B cell (primary cell): ENCODE measurements at regions not wholly inside any gene's neighbourhood (a gene's known extent, or its start where the extent isn't known, plus 50 kb on each side); places are given as distances from the start of the nearest gene placed in this dataset.

ENCODE experiments used
- ATAC-seq: fragments of 200-7000 bp; cut with Tn5 transposase; one replicate; pipeline ENCODE4 v1.10.0; 2021; ENCODE audit warnings: low read depth, mild to moderate bottlenecking, moderate number of reproducible peaks, moderate library complexity
- CTCF ChIA-PET: fragments of 350-600 bp; sonication (Branson Sonifier 250); formaldehyde crosslinking; loops from one replicate; lab custom pipeline; 2021; ENCODE audit warnings: antibody characterized with exemption, inconsistent platforms; lab: Charles Lee
- POLR2A ChIA-PET: fragments of 350-600 bp; sonication (Branson Sonifier 250); formaldehyde crosslinking; loops from one replicate; lab custom pipeline; 2021; ENCODE audit warnings: antibody characterized with exemption; lab: Charles Lee
- DNase-seq: peaks from one replicate; pipeline ENCODE4 v3.0.0; 2013
- H2AFZ ChIP-seq: 2 replicates; pipeline ENCODE4 v1.6.1; 2012; ENCODE audit warnings: mild to moderate bottlenecking, low read depth, low read length; ENCODE audit not compliant: insufficient read depth, poor library complexity, severe bottlenecking
- H3K27ac ChIP-seq, 2 donors: 1 replicate in 1 of 2; 2 replicates in 1 of 2; pipeline ENCODE4 v1.5.1; 2012 to 2013; ENCODE audit warnings: low read length in 2 of 2, mild to moderate bottlenecking in 2 of 2, moderate library complexity in 1 of 2
- H3K27me3 ChIP-seq, 4 experiments: fragments of 200-600 bp in 1 of 4; sonication (generic) in 1 of 4; replicated peaks in 1 of 4; 1 replicate in 2 of 4; 2 replicates in 2 of 4; pipeline versions ENCODE4 v1.6.1 to v1.7.0; 2013 to 2016; ENCODE audit warnings: low read length in 3 of 4, mild to moderate bottlenecking in 2 of 4, mixed read lengths in 1 of 4, moderate library complexity in 1 of 4; ENCODE audit not compliant: insufficient read depth in 4 of 4, control insufficient read depth in 3 of 4; ENCODE audit errors: control extremely low read depth in 1 of 4
- H3K36me3 ChIP-seq, 2 experiments: replicated peaks in 1 of 2; 1 replicate in 1 of 2; 2 replicates in 1 of 2; pipeline versions ENCODE4 v1.6.1 to v1.7.1; 2013; ENCODE audit warnings: low read length in 1 of 2; ENCODE audit not compliant: insufficient read depth in 2 of 2, control insufficient read depth in 1 of 2; ENCODE audit errors: control extremely low read depth in 1 of 2, extremely low read depth in 1 of 2
- H3K4me1 ChIP-seq, 2 donors: fragments of 200-600 bp in 1 of 2; sonication (generic) in 1 of 2; 1 replicate in 1 of 2; 2 replicates in 1 of 2; pipeline versions ENCODE4 v1.5.1 to v1.6.1; 2013 to 2017; ENCODE audit warnings: low read length in 2 of 2; ENCODE audit not compliant: control insufficient read depth in 2 of 2, insufficient read depth in 2 of 2
- H3K4me2 ChIP-seq: replicated peaks from 2 replicates; pipeline ENCODE3; 2012; ENCODE audit warnings: mild to moderate bottlenecking, low read depth, low read length; ENCODE audit not compliant: poor library complexity, severe bottlenecking
- H3K4me3 ChIP-seq, 5 experiments: fragments of 200-600 bp in 1 of 5; sonication (generic) in 1 of 5; 1 replicate in 3 of 5; 2 replicates in 2 of 5; pipeline versions ENCODE4 v1.5.1 to v1.7.0; 2011 to 2016; ENCODE audit warnings: low read length in 4 of 5, mild to moderate bottlenecking in 4 of 5, low read depth in 2 of 5, control low read depth in 1 of 5, moderate library complexity in 1 of 5; ENCODE audit not compliant: insufficient read depth in 1 of 5; ENCODE audit errors: control extremely low read depth in 1 of 5, extremely low read depth in 1 of 5
- H3K79me2 ChIP-seq: fragments of 200-600 bp; sonication (generic); one replicate; pipeline ENCODE4 v1.6.0; 2016; ENCODE audit warnings: low read length; ENCODE audit not compliant: control insufficient read depth, insufficient read depth
- H3K9ac ChIP-seq: fragments of 200-600 bp; sonication (generic); 2 replicates; pipeline ENCODE4 v1.6.1; 2017; ENCODE audit warnings: mild to moderate bottlenecking, low read length, moderate library complexity
- H3K9me3 ChIP-seq, 3 donors: one replicate each; pipeline versions ENCODE4 v1.6.1 to v1.7.1; 2013; ENCODE audit warnings: low read length in 2 of 3; ENCODE audit not compliant: control insufficient read depth in 2 of 3, insufficient read depth in 1 of 3; ENCODE audit errors: control extremely low read depth in 1 of 3
- H4K20me1 ChIP-seq: 2 replicates; pipeline ENCODE4 v1.6.0; 2012; ENCODE audit warnings: mild to moderate bottlenecking, low read length; ENCODE audit not compliant: insufficient read depth, control insufficient read depth, poor library complexity, severe bottlenecking
- H3K27ac Mint-ChIP-seq: one replicate; pipeline ENCODE4 v1.8.0; 2021; ENCODE audit warnings: mixed read lengths
- H3K27me3 Mint-ChIP-seq: one replicate; pipeline ENCODE4 v1.8.0; 2021; ENCODE audit warnings: mixed read lengths
- H3K4me1 Mint-ChIP-seq: one replicate; pipeline ENCODE4 v1.8.0; 2021; ENCODE audit warnings: mixed read lengths
- H3K4me3 Mint-ChIP-seq: one replicate; pipeline ENCODE4 v1.8.0; 2021; ENCODE audit warnings: mixed read lengths
- H3K9me3 Mint-ChIP-seq: one replicate; pipeline ENCODE4 v1.8.0; 2022; ENCODE audit warnings: mixed read lengths; ENCODE audit not compliant: insufficient read depth
- CTCF ChIP-seq: fragments of 200-600 bp; IDR thresholded peaks from one replicate; pipeline ENCODE4 v1.8.0; 2022; ENCODE audit warnings: antibody characterized with exemption, mild to moderate bottlenecking
- EZH2 ChIP-seq: IDR thresholded peaks from 2 replicates; pipeline ENCODE4 v1.6.1; 2012; ENCODE audit warnings: borderline replicate concordance, low read depth, mild to moderate bottlenecking, moderate library complexity, low read length; ENCODE audit not compliant: insufficient read depth, poor library complexity, severe bottlenecking
- WGBS: methylation state at CpG from one replicate; pipeline ENCODE4 v1.1.5; 2013; ENCODE audit warnings: missing lambda C conversion rate; ENCODE audit not compliant: insufficient coverage; 5-methylcytosine and 5-hydroxymethylcytosine counted together
- intact Hi-C: fragments of 100-400 bp; cut with micrococcal nuclease; formaldehyde crosslinking; loops from one replicate; pipeline ENCODE4 v1.10.0; 2022

- DNase-seq: no peak
- no peak for ATAC-seq
- H3K79me2 ChIP-seq: no peaks in the 10 kb centered on the region
- no peak overlapping the region for H2AFZ ChIP-seq
- CTCF ChIA-PET: no interaction called here
- POLR2A ChIA-PET: no interaction called here
- no peak overlapping the region for H3K4me3 Mint-ChIP-seq
- H3K4me2 ChIP-seq: no peak overlapping the region
- no peaks in the 10 kb centered on the region for H3K4me1 Mint-ChIP-seq
- TF ChIP-seq EZH2: no peak
- TF ChIP-seq CTCF: no peak
- H3K4me3 ChIP-seq: no peak overlapping the region
- H3K9me3 ChIP-seq: no peaks in the 10 kb centered on the region
- H4K20me1 ChIP-seq: no peaks in the 10 kb centered on the region
- intact Hi-C loops: no loop called here
- H3K27me3 ChIP-seq: peaks cover 0 to 16% (median 4%) of the 10 kb centered on the region in 4 experiments
- H3K9ac ChIP-seq: no peak overlapping the region
- no peak overlapping the region for H3K27ac Mint-ChIP-seq
- H3K36me3 ChIP-seq: no peaks in the 10 kb centered on the region
- no peak overlapping the region for H3K27ac ChIP-seq
- WGBS: no CpG with 5 or more reads among the region's 6 CpGs
- H3K4me1 ChIP-seq: no peaks in the 10 kb centered on the region
- peaks cover 48% of the 10 kb centered on the region for H3K27me3 Mint-ChIP-seq
- H3K9me3 Mint-ChIP-seq: peaks cover 6% of the 10 kb centered on the region
These were observed 138.5 kb downstream of the DHX35 start for GRCh38 chr20:39100691-39101090.

GRCh38 chr20:39097889-39098288 lies 135.7 kb downstream of the DHX35 start:
- ATAC-seq: no peak
- H3K27me3 Mint-ChIP-seq: peaks cover 38% of the 10 kb centered on the region
- Histone ChIP-seq H3K9ac (no peak overlapping the region), H3K4me1 (no peaks in the 10 kb centered on the region), H3K27ac (no peak overlapping the region), H4K20me1 (no peaks in the 10 kb centered on the region), H3K4me2 (no peak overlapping the region), H3K79me2 (no peaks in the 10 kb centered on the region), H2AFZ (no peak overlapping the region), H3K9me3 (no peaks in the 10 kb centered on the region), H3K36me3 (no peaks in the 10 kb centered on the region), H3K4me3 (no peak overlapping the region), H3K27me3 (peaks cover 0 to 16% (median 5%) of the 10 kb centered on the region in 4 experiments)
- TF ChIP-seq CTCF (no peak), EZH2 (no peak)
- CTCF ChIA-PET: no interaction called here
- intact Hi-C loops: no loop called here
- WGBS: 40% methylated on average over 2 of the region's 3 CpGs
- DNase-seq: no peak
- no peak overlapping the region for H3K4me3 Mint-ChIP-seq
- no peak overlapping the region for H3K27ac Mint-ChIP-seq
- POLR2A ChIA-PET: no interaction called here
- no peaks in the 10 kb centered on the region for H3K9me3 Mint-ChIP-seq
- no peaks in the 10 kb centered on the region for H3K4me1 Mint-ChIP-seq
